Fibroblast of skin of left biceps (primary cell): ENCODE measurements at regions not wholly inside any gene's neighbourhood (a gene's known extent, or its start where the extent isn't known, plus 50 kb on each side); places are given as distances from the start of the nearest gene placed in this dataset.
A peak's percentile ranks its signal among the peaks of the same experiment; 100 is the strongest.
"Not testable (repeated sequence)": the region's sequence is repeated elsewhere in the genome, so short reads cannot be mapped to it uniquely, and the experiment has no call there.

ENCODE experiments used
- DNase-seq, 2 experiments: peaks; one replicate each; pipeline ENCODE4 v3.0.0-alpha.2; 2013; ENCODE audit warnings: low read depth in 2 of 2

GRCh38 chr1:177645491-177646190 lies 324.2 kb downstream of the SEC16B start:
- DNase-seq: no peak

- DNase-seq: no peak
These were observed 329.2 kb downstream of the SEC16B start for GRCh38 chr1:177640687-177641086.

GRCh38 chr1:177634151-177634550 lies 335.7 kb downstream of the SEC16B start:
- DNase-seq: not testable (repeated sequence)

DNA sequence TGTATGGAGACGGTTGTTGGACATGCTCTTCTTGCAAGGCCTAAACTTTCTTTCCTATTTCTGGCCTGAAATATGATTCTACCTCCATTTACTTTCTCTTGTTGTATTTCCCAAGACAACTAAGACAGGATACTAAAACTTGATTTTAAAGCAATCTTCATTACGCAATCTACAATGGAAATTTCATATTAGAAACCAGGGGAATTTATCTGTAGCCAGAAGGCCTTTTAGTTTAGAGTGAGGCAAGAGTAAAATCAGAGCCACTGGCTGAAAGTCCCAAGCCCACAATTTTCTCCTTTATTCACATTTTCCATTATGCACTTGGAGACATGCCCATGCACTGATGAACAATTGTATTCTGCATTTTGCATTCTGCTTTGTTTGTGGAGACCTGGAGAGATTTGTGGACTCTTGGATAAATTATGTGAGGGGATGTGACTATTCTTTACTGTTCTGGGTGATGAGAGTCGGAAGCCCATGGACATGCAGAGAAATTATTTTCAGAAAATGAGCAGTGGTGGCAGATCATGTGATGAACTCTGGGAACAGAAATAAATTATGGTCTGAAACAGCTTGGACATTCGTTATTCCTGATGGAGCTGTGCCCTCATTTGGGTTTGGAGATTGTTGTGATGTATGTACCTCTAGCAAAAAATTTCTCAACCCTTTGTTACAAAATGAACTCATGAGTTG lies 336.8 kb downstream of the SEC16B start:
- no peak for DNase-seq

- no peak for DNase-seq
These were observed 338.1 kb downstream of the SEC16B start for GRCh38 chr1:177631770-177632169.

DNA sequence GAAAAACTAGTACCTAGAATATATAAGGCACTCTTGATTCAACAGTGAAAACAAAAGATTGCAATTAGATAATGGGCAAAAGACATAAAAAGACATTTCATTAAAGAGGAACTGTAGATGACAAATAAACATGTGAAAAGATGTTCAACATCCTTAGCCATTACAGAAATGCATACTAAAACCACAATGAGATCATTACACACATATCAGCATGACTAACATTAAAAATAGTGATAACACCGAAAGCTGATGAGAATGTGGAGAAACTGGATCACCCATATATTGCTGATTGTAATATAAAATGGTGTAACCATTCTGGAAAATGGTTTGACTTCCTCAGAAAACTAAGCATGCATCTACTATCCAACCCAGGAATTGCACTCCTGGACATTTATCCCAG lies 340.3 kb downstream of the SEC16B start:
- no peak for DNase-seq

- DNase-seq: no peak
These were observed 342.5 kb downstream of the SEC16B start for GRCh38 chr1:177627148-177627910.

GRCh38 chr1:177620636-177621190 lies 349.1 kb downstream of the SEC16B start:
- peak; percentile 8 to 12 for DNase-seq

DNA sequence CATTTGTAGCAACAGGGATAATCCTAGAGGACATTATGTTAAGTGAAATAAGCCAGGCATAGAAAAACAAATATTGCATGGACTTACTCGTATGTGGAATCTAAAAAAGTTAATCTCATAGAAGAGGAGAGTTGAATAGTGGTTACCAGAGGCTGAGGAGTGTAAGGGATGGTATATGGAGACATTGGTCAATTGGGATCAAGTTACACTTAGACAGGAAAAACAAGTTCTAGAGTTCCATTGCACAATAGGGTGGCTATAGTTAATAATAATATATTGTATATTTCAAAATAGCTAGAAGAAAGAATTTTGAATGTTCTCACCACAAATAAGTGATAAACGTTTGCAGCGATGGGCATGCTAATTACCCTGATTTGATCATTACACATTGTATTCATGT lies 354.6 kb downstream of the SEC16B start:
- DNase-seq: no peak

DNA sequence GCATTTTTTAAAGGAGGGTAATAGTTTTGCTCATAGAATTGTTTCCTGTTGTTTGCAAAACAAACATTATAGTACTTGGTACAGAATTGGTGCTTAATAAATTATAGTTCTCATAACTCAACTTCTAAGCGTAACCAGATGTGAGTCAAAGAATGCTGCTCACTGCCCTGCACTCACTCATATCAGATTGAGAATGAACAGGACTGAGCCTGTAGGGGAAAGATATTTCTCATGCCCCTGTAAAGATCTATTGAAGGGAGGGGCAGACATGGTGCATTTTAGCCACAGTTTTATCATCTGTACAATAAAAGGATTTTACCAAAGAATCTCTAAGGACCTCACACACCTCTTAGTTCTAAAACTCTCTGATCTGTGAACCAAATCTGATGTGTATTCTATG lies 358.5 kb downstream of the SEC16B start:
- no peak for DNase-seq

GRCh38 chr1:177609953-177610352 lies 359.9 kb downstream of the SEC16B start:
- DNase-seq: no peak

DNA sequence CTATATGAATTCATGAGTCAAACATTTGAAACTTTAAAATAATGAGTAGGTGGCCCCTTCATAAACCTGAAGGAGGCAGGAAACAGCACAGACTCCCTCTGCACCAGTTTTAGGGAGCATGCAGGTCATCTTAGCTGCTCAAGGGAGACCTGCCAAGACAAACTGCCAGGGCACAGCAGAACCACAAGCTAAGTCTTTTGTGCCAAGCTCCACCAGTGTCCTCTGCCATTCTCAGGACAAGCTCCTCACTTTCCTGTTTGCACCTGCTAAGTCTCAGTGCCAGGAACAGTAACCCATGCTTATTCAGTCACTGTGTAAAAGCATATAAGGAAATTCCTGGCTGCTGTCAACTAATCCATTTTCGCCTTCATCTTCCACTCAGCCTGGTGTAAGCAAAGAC lies 368.9 kb downstream of the SEC16B start:
- no peak for DNase-seq

DNA sequence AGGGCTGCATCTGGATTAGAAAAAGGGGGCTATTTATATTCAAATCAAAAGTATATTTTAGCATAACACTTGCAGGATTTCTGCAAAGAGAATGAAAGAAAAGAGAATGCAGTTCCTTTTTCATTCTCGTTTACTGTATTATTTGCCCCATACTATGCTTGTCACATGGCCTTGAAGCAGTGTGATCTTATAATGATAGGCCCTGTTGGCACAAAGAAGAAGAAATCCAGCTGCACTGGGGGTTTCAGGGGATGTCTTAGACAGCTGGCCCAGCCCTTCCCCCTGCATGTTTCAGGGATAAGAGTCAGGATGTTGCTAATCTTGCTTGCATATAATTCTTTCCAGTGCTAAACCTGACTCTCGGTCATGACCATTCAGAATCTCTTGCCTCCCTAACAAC lies 369.5 kb downstream of the SEC16B start:
- no peak for DNase-seq

- DNase-seq: no peak
These were observed 372.5 kb downstream of the SEC16B start for GRCh38 chr1:177597393-177597792.

DNA sequence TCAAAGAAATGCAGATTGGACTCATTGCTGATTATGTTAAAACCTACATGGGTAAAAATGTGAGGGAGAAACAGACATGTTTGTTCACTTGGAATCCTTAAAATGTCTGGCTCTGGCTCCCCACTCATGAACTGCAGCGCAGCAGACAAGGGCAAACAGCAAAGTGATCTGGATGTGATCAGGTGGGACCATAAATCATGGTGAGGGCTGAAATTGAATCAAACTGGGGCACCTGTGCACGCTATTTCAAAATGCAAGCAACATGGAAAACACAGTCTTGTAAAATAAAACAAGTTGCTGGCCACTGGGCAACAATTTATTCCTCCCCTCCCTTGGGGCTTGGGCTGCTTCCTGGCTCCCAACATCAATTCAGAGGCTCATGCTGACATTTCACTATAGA lies 373.4 kb downstream of the SEC16B start:
- DNase-seq: no peak

DNA sequence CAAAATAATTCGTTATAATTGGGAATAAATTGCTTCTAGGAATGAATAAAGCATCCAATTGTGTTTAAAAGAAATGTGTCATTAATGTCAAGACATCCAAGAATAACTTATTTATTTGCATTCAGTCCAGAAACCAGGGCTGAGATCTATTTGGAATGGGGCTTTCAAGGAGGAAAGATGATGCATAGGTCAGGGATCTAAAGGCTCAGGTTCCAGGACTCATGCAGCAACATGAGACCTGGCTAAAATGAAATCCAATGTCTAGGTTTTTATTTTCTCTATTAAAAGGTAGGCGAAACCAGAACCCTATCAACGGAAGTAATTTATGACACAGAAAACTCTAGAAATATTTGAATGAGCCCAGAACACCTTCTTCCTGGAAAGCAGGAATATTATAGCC lies 376.8 kb downstream of the SEC16B start:
- DNase-seq: no peak

- no peak for DNase-seq
These were observed 377.2 kb downstream of the SEC16B start for GRCh38 chr1:177592624-177593023.

- no peak for DNase-seq
These were observed 378.7 kb downstream of the SEC16B start for GRCh38 chr1:177591155-177591554.

DNA sequence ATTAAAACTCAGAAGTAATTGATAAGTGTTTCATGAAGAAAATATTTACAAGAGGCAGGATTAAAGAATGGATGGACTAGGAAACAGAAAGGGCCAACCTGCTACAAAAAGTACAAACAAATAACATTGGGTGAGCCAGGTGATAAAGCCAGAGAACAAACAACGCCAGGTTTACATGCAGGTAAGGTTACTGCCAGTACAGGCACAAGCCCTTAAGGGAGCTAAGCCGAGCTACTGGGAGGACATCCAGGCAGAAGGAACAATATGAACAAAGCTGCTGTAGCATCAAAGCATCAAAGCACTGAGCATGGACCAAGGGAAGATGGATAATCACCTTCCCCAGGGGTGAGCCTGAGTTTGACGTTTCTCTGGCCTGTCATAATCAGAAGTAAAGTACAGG lies 380.7 kb downstream of the SEC16B start:
- no peak for DNase-seq

DNA sequence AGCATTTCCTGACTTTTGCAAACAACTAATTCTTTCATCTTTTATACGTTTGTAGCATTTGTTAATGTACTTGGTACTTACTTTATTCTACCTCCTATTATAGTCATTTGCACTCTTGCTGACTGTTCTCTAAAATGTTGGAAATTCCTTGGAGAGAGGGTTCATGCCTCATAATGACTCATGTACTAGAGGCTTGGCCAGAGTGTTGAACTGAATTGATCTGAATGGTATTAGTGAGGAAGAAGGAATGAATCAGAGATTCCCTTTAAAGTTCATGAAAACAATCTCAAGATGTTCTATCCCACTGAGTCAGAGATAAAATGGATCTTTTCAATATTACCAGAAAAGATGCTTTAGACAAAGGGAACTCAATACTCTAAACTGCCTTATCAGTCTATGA lies 383.4 kb downstream of the SEC16B start:
- peak; percentile 68 to 72 for DNase-seq

- no peak for DNase-seq
These were observed 384.3 kb downstream of the SEC16B start for GRCh38 chr1:177585302-177586220.
